AG10803 (cell line): ENCODE measurements at regions not wholly inside any gene's neighbourhood (a gene's known extent, or its start where the extent isn't known, plus 50 kb on each side); places are given as distances from the start of the nearest gene placed in this dataset.

ENCODE experiments used
- DNase-seq: peaks from one replicate; pipeline ENCODE4 v3.0.0; 2010; ENCODE audit warnings: low read depth
- H3K4me3 ChIP-seq: 2 replicates; pipeline ENCODE4 v1.5.1; 2011; ENCODE audit warnings: mild to moderate bottlenecking, low read length, control low read depth
- CTCF ChIP-seq: conservative IDR thresholded peaks from 2 replicates; pipeline ENCODE4 v1.5.1; 2011; ENCODE audit warnings: mild to moderate bottlenecking, low read length, control low read depth, inconsistent platforms

GRCh38 chr3:81295906-81296577, 465.4 kb downstream of the GBE1 start:
- H3K4me3 ChIP-seq = no peak overlapping the region
- no peak for DNase-seq
- TF ChIP-seq CTCF = no peak

GRCh38 chr3:81293156-81293555, 468.3 kb downstream of the GBE1 start:
- H3K4me3 ChIP-seq = no peak overlapping the region
- no peak for DNase-seq
- TF ChIP-seq CTCF = no peak

GRCh38 chr3:81291586-81291985, 469.9 kb downstream of the GBE1 start:
- TF ChIP-seq CTCF = no peak
- H3K4me3 ChIP-seq = no peak overlapping the region
- no peak for DNase-seq

- no peak overlapping the region for H3K4me3 ChIP-seq
- no peak for DNase-seq
- TF ChIP-seq CTCF = no peak
These were observed 471.8 kb downstream of the GBE1 start for GRCh38 chr3:81289676-81290075.

GRCh38 chr3:81279481-81280379, 481.7 kb downstream of the GBE1 start:
- DNase-seq = no peak
- TF ChIP-seq CTCF = no peak
- no peak overlapping the region for H3K4me3 ChIP-seq

- no peak for TF ChIP-seq CTCF
- H3K4me3 ChIP-seq = no peak overlapping the region
- DNase-seq = peak; percentile 31
These were observed 483.6 kb downstream of the GBE1 start for GRCh38 chr3:81277853-81278252.

GRCh38 chr3:81274671-81275070, 486.8 kb downstream of the GBE1 start:
- TF ChIP-seq CTCF = no peak
- no peak for DNase-seq
- no peak overlapping the region for H3K4me3 ChIP-seq
